Spinal cord (tissue), 9 donors: ENCODE measurements at regions not wholly inside any gene's neighbourhood (a gene's known extent, or its start where the extent isn't known, plus 50 kb on each side); places are given as distances from the start of the nearest gene placed in this dataset.
A peak's percentile ranks its signal among the peaks of the same experiment; 100 is the strongest.
"Not testable (repeated sequence)": the region's sequence is repeated elsewhere in the genome, so short reads cannot be mapped to it uniquely, and the experiment has no call there.

Experiments
- DNase-seq, 6 donors: peaks; one replicate each; pipeline versions ENCODE4 v3.0.0 to v3.0.0-alpha.2; 2013 to 2015; ENCODE audit warnings: low spot score in 6 of 6, low read depth in 4 of 6
- H3K27ac ChIP-seq: one replicate; pipeline ENCODE4 v1.5.1; 2013; ENCODE audit warnings: low read depth, low read length, control low read depth
- H3K27me3 ChIP-seq: one replicate; pipeline ENCODE4 v1.6.1; 2013; ENCODE audit warnings: low read length; ENCODE audit not compliant: control insufficient read depth, insufficient read depth
- H3K36me3 ChIP-seq: one replicate; pipeline ENCODE4 v1.6.1; 2013; ENCODE audit warnings: low read length; ENCODE audit not compliant: control insufficient read depth, insufficient read depth
- H3K4me1 ChIP-seq: one replicate; pipeline ENCODE4 v1.6.1; 2013; ENCODE audit warnings: low read length; ENCODE audit not compliant: control insufficient read depth, insufficient read depth
- H3K4me3 ChIP-seq: one replicate; pipeline ENCODE4 v1.5.1; 2013; ENCODE audit warnings: low read depth, low read length, control low read depth
- H3K9me3 ChIP-seq: one replicate; pipeline ENCODE4 v1.6.1; 2013; ENCODE audit warnings: low read length; ENCODE audit not compliant: control insufficient read depth, insufficient read depth
- WGBS: methylation state at CpG from one replicate; pipeline ENCODE4 v1.1.5; 2013; ENCODE audit warnings: missing lambda C conversion rate; ENCODE audit not compliant: insufficient coverage; 5-methylcytosine and 5-hydroxymethylcytosine counted together
- donor health status: healthy.

GRCh38 chr5:130455175-130455574, 550.9 kb downstream of the CHSY3 start:
- no peaks in the 10 kb centered on the region for H3K9me3 ChIP-seq
- H3K36me3 ChIP-seq: no peaks in the 10 kb centered on the region
- H3K27ac ChIP-seq: no peak overlapping the region
- no peaks in the 10 kb centered on the region for H3K27me3 ChIP-seq
- WGBS: no CpG with 5 or more reads among the region's 2 CpGs
- no peak for DNase-seq
- H3K4me1 ChIP-seq: no peaks in the 10 kb centered on the region
- no peak overlapping the region for H3K4me3 ChIP-seq

GRCh38 chr5:130452744-130453143, 548.5 kb downstream of the CHSY3 start:
- Histone ChIP-seq H3K27ac (no peak overlapping the region), H3K36me3 (no peaks in the 10 kb centered on the region), H3K27me3 (no peaks in the 10 kb centered on the region), H3K4me3 (no peak overlapping the region), H3K9me3 (no peaks in the 10 kb centered on the region), H3K4me1 (no peaks in the 10 kb centered on the region)
- DNase-seq: no peak
- WGBS: no CpG with 5 or more reads among the region's 1 CpG

GRCh38 chr5:130436430-130436829, 532.2 kb downstream of the CHSY3 start:
- no peaks in the 10 kb centered on the region for H3K4me1 ChIP-seq
- H3K27ac ChIP-seq: no peak overlapping the region
- no peaks in the 10 kb centered on the region for H3K36me3 ChIP-seq
- DNase-seq: no peak
- WGBS: no CpG with 5 or more reads among the region's 1 CpG
- H3K27me3 ChIP-seq: no peaks in the 10 kb centered on the region
- no peak overlapping the region for H3K4me3 ChIP-seq
- peaks cover 7% of the 10 kb centered on the region for H3K9me3 ChIP-seq

DNA sequence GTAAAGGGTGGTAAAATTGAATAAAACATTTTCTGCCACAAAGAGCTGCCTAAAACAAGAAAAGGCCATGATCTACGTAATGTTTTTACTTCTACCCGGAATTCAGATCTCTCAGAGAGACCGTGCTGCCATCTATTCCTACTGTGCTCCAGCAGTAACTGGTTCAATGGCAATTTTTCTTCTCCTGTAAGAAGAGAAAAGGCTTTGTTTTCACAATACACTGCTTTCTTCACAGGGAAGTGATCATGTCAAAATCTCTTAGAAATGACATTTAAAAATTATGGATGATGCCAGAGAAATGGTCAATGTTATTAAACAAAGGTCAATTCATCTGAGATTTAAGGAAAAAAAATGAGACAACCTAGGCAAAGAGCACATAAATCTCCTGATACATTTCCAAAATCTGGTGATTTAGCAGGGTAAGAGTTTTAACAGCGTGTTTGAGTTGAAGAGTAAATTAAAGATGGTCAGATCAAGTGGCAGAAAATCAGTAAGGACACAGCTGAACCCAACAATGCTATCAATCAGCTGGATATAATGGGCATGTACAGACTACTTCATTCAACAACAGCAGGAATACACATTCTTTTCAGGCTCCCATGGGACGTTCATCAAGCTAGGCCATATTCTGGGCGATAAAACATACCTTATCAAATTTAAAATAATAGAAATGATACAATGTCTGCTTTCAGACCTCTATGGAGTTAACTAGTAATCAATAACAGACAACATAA, 523.1 kb downstream of the CHSY3 start:
- Histone ChIP-seq H3K27me3 (no peaks in the 10 kb centered on the region), H3K36me3 (no peaks in the 10 kb centered on the region), H3K4me1 (no peaks in the 10 kb centered on the region), H3K27ac (no peak overlapping the region), H3K9me3 (no peaks in the 10 kb centered on the region), H3K4me3 (no peak overlapping the region)
- 54% methylated on average over 3 of the region's 6 CpGs for WGBS
- peak in 1 of 6 donors; percentile 34 for DNase-seq

DNA sequence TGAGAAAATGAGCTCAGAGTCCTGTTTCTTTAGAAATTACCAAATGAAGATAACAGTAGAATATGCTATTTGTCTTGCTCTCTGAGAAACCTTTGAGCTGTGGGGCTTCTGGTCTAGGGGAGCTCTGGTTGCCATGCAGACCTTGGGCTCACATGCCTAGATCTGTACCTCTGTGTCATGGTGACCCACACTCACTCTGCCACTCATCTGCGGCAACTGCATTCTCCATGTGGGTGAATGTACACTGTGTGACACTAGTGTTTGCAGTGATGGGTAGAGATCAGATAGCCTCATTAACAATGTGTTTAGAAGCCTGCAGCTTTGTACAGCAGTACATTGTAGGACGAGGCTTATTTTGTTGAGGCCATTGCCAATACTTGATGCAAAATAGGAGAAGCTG, 521.2 kb downstream of the CHSY3 start:
- H3K27ac ChIP-seq: no peak overlapping the region
- DNase-seq: no peak

GRCh38 chr5:130424341-130424740, 520.1 kb downstream of the CHSY3 start:
- Histone ChIP-seq H3K27ac (no peak overlapping the region), H3K36me3 (no peaks in the 10 kb centered on the region), H3K4me1 (no peaks in the 10 kb centered on the region), H3K4me3 (no peak overlapping the region), H3K9me3 (no peaks in the 10 kb centered on the region), H3K27me3 (no peaks in the 10 kb centered on the region)
- peak in 1 of 6 donors; percentile 57 for DNase-seq
- 71% methylated on average over 1 of the region's 2 CpGs for WGBS

More for the DNA sequence above, 521.2 kb downstream of the CHSY3 start:
- Histone ChIP-seq H3K27me3 (no peaks in the 10 kb centered on the region), H3K4me1 (no peaks in the 10 kb centered on the region), H3K9me3 (no peaks in the 10 kb centered on the region), H3K4me3 (no peak overlapping the region), H3K36me3 (no peaks in the 10 kb centered on the region)
- WGBS: 60% methylated on average over 2 of the region's 2 CpGs

GRCh38 chr5:130402906-130403305, 498.6 kb downstream of the CHSY3 start:
- H3K27me3 ChIP-seq: no peaks in the 10 kb centered on the region
- H3K27ac ChIP-seq: no peak overlapping the region
- 41% methylated on average over 4 of the region's 7 CpGs for WGBS
- H3K4me1 ChIP-seq: no peaks in the 10 kb centered on the region
- no peaks in the 10 kb centered on the region for H3K36me3 ChIP-seq
- H3K4me3 ChIP-seq: no peak overlapping the region
- no peak for DNase-seq
- H3K9me3 ChIP-seq: no peaks in the 10 kb centered on the region

DNA sequence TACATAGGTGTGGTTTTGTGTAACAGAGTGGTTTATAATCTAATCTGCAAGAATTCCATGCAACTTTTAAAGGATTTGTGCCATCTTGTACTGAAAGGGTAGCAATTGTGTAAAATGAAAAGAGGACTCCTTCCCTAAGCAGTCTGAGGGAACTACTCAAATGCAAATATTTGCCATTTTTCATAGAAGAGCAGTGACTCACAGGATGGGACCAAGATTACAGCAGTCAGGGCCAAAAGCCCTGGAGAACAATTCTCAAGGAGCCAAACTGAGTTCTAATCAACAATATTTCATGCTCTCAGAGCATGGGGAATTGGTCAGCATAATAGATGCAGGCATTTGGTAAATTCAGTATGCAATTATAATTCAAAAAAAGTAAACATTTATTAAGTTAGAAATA, 495.8 kb downstream of the CHSY3 start:
- H3K4me1 ChIP-seq: no peaks in the 10 kb centered on the region
- no peak for DNase-seq
- H3K36me3 ChIP-seq: no peaks in the 10 kb centered on the region
- no peak overlapping the region for H3K4me3 ChIP-seq
- H3K9me3 ChIP-seq: no peaks in the 10 kb centered on the region
- no peak overlapping the region for H3K27ac ChIP-seq
- no peaks in the 10 kb centered on the region for H3K27me3 ChIP-seq

DNA sequence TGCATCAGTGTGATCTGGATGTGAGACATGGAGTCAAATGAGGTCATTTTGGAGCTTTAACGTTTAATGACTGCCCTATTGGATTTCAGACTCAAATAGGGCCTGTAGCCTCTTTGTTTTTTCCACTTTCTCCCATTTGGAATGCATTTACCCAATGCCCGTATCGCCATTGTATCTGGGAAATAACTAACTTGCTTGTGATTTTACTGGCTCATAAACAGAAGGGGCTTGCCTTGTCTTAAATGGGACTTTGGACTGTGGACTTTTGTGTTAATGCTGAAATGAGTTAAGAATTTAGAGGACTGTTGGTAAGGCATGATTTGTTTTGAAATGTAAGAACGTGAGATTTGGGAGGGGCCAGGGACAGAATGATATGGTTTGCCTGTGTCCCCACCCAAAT, 494.6 kb downstream of the CHSY3 start:
- Histone ChIP-seq H3K27me3 (no peaks in the 10 kb centered on the region), H3K36me3 (no peaks in the 10 kb centered on the region), H3K4me1 (no peaks in the 10 kb centered on the region), H3K9me3 (no peaks in the 10 kb centered on the region), H3K4me3 (no peak overlapping the region), H3K27ac (no peak overlapping the region)
- 89% methylated on average over 3 of the region's 4 CpGs for WGBS
- no peak for DNase-seq

DNA sequence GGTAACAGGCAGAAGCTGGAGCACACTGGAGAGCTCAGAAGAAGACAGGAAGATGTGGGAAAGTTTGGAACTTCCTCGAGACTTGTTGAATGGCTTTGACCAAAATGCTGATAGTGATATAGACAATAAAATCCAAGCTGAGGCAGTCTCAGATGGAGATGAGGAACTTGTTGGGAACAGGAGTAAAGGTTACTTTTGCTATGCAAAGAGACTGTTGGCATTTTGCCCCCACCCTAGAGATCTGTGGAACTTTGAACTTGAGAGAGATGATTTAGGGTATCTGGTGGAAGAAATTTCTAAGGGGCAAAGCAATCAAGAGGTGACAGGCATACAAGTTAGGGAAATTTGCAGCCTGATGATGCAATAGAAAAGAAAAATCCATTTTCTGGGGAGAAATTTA, 493.5 kb downstream of the CHSY3 start:
- 91% methylated on average over 1 of the region's 1 CpG for WGBS
- H3K36me3 ChIP-seq, H3K4me3 ChIP-seq, H3K27ac ChIP-seq, H3K4me1 ChIP-seq, DNase-seq, H3K9me3 ChIP-seq, H3K27me3 ChIP-seq: not testable (repeated sequence)
